Fibroblast of pulmonary artery (primary cell): ENCODE measurements at regions not wholly inside any gene's neighbourhood (a gene's known extent, or its start where the extent isn't known, plus 50 kb on each side); places are given as distances from the start of the nearest gene placed in this dataset.

Experiments
- DNase-seq: peaks from one replicate; pipeline ENCODE4 v3.0.0-alpha.2; 2010; ENCODE audit warnings: low read depth
- H3K4me3 ChIP-seq: replicated peaks from 2 replicates; pipeline ENCODE4 v1.5.1; 2011; ENCODE audit warnings: low read depth, mild to moderate bottlenecking, control low read depth, low read length, moderate library complexity
- TF ChIP-seq, protein P1 (sequence below): IDR thresholded peaks from 2 replicates; pipeline ENCODE4 v1.5.1; 2011; ENCODE audit warnings: mild to moderate bottlenecking, control low read depth, low read length, inconsistent platforms; ENCODE audit errors: missing control alignments

- no peak for DNase-seq
- no peak overlapping the region for H3K4me3 ChIP-seq
- TF ChIP-seq, protein P1, sequence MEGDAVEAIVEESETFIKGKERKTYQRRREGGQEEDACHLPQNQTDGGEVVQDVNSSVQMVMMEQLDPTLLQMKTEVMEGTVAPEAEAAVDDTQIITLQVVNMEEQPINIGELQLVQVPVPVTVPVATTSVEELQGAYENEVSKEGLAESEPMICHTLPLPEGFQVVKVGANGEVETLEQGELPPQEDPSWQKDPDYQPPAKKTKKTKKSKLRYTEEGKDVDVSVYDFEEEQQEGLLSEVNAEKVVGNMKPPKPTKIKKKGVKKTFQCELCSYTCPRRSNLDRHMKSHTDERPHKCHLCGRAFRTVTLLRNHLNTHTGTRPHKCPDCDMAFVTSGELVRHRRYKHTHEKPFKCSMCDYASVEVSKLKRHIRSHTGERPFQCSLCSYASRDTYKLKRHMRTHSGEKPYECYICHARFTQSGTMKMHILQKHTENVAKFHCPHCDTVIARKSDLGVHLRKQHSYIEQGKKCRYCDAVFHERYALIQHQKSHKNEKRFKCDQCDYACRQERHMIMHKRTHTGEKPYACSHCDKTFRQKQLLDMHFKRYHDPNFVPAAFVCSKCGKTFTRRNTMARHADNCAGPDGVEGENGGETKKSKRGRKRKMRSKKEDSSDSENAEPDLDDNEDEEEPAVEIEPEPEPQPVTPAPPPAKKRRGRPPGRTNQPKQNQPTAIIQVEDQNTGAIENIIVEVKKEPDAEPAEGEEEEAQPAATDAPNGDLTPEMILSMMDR = no peak
These were observed 148.4 kb downstream of the TBX18 start for GRCh38 chr6:84615987-84616386.

DNA sequence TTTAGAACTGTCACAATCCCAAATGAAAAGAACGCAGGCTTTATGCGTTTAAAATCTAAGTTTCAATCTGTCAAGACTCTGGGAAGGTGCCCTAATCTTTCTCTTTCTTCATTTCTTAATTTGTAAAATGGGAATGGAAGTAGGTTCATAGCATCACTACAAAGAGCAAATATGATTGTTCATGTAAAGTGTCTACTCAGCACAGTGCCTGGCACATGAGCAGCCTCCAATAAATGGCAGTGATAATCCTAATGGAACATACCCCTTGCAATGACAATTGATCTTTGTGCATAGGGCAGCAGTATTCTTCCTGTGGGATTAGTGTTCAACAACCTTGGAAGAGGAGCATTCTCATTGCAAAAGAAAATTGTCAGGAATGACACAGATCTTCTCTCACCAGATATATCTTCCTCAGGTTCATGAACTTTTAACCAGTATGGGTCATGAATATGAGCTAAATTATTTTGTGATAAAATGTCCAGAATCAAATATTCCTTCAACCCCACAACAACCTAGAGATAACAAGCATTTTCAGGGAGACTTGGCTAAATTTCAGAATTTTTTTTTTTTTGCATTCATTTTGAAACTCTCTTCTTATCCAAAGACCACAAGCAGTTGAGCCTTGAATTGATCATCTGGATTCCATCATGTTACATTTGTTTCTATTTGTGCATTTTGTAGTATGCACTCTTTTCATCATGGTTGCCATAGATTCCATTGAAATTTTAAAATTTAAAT lies 149.1 kb downstream of the TBX18 start:
- DNase-seq = no peak
- no peak overlapping the region for H3K4me3 ChIP-seq
- TF ChIP-seq, protein P1 = no peak

- no peak for DNase-seq
- TF ChIP-seq, protein P1 = no peak
- no peak overlapping the region for H3K4me3 ChIP-seq
These were observed 157.5 kb downstream of the TBX18 start for GRCh38 chr6:84606860-84607259.

DNA sequence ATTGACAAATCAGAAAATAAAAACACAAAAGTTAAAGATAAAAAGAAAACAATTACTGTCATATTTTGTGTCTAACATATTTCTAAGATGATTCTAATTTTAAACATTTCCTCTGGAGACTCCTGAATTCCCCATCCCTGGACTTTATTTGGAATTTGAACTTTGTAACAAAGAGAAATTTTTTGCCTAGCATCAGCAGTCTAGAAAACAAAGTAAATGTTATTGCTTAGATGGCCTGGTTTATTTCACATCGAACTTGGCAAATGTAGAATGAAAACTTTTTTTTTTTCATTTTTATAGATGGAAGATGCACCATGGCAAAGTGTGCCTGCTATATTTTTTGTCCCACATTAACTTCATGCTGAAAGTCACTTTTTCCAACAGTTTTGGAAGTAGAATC lies 159.1 kb downstream of the TBX18 start:
- TF ChIP-seq, protein P1 = no peak
- H3K4me3 ChIP-seq = no peak overlapping the region
- no peak for DNase-seq

GRCh38 chr6:84601366-84601765 lies 163.0 kb downstream of the TBX18 start:
- no peak for DNase-seq
- TF ChIP-seq, protein P1 = no peak
- H3K4me3 ChIP-seq = no peak overlapping the region

DNA sequence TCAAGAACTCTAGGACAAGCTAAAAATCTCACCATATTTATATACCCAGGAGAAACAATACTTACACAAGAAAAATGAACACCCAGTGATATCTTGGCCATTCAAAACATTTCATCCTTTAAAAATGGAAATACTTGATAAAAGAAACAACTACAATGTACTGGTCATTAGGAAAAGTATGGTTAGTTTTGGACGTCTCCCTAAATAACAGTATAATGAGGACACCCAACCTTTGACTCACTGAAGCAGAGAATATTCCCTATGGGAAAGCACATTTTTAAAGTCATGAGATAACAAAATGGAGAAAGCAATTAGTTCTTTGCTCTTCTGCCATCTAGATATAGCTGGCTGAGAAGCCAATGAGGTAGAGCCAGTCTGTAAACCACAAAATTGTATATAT lies 164.4 kb downstream of the TBX18 start:
- TF ChIP-seq, protein P1 = no peak
- no peak overlapping the region for H3K4me3 ChIP-seq
- no peak for DNase-seq
